ENCODE measurements at regions not wholly inside any gene's neighbourhood (a gene's known extent, or its start where the extent isn't known, plus 50 kb on each side); places are given as distances from the start of the nearest gene placed in this dataset.

DNA sequence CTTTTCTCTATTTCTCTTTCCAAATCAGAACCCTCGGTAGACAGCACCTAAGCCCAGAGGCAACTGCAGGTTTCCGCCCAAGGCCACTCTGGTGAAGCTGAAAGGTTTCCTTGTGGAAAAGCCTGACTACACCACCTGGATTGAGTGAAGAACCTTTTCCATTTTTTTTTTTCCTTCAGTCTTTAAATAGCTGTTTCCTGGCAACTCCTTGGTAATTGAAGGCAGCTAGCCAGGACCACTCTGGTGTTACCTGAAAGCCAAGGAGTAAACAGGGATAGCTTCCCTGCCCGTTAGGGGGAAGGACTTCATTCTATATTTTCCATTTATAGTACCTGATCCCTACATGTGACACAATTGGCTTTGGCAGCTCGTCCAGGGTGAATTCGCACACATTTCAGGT lies 1238.4 kb downstream of the GRIK2 start:
- TF ChIP-seq ZNF671 (CRISPR knock-in tag; IDR thresholded peaks at IDR 0.05) (no peak), FOXK1 (CRISPR knock-in tag; IDR thresholded peaks at IDR 0.05) (no peak), EMX1 (CRISPR knock-in tag; IDR thresholded peaks at IDR 0.05) (no peak), NR1H2 (CRISPR knock-in tag; IDR thresholded peaks at IDR 0.05) (no peak), ZNF138 (CRISPR knock-in tag; conservative IDR thresholded peaks at IDR 0.05) (no peak), NR3C1 (CRISPR knock-in tag; conservative IDR thresholded peaks at IDR 0.05; ENCODE audit: low read depth) (no peak), MXD4 (CRISPR knock-in tag; IDR thresholded peaks at IDR 0.05; ENCODE audit: borderline replicate concordance) (no peak), TP53 (CRISPR knock-in tag; IDR thresholded peaks at IDR 0.05) (no peak), SP1 (CRISPR knock-in tag; conservative IDR thresholded peaks at IDR 0.05) (no peak), GABPB1 (CRISPR knock-in tag; IDR thresholded peaks at IDR 0.05) (no peak), NFATC4 (CRISPR knock-in tag; IDR thresholded peaks at IDR 0.05) (no peak)
- TF ChIP-seq, protein P1, sequence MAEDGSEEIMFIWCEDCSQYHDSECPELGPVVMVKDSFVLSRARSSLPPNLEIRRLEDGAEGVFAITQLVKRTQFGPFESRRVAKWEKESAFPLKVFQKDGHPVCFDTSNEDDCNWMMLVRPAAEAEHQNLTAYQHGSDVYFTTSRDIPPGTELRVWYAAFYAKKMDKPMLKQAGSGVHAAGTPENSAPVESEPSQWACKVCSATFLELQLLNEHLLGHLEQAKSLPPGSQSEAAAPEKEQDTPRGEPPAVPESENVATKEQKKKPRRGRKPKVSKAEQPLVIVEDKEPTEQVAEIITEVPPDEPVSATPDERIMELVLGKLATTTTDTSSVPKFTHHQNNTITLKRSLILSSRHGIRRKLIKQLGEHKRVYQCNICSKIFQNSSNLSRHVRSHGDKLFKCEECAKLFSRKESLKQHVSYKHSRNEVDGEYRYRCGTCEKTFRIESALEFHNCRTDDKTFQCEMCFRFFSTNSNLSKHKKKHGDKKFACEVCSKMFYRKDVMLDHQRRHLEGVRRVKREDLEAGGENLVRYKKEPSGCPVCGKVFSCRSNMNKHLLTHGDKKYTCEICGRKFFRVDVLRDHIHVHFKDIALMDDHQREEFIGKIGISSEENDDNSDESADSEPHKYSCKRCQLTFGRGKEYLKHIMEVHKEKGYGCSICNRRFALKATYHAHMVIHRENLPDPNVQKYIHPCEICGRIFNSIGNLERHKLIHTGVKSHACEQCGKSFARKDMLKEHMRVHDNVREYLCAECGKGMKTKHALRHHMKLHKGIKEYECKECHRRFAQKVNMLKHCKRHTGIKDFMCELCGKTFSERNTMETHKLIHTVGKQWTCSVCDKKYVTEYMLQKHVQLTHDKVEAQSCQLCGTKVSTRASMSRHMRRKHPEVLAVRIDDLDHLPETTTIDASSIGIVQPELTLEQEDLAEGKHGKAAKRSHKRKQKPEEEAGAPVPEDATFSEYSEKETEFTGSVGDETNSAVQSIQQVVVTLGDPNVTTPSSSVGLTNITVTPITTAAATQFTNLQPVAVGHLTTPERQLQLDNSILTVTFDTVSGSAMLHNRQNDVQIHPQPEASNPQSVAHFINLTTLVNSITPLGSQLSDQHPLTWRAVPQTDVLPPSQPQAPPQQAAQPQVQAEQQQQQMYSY (CRISPR knock-in tag; IDR thresholded peaks at IDR 0.05), result no peak
- TF ChIP-seq, protein P2, sequence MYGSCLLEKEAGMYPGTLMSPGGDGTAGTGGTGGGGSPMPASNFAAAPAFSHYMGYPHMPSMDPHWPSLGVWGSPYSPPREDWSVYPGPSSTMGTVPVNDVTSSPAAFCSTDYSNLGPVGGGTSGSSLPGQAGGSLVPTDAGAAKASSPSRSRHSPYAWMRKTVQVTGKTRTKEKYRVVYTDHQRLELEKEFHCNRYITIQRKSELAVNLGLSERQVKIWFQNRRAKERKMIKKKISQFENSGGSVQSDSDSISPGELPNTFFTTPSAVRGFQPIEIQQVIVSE (CRISPR knock-in tag; IDR thresholded peaks at IDR 0.05; ENCODE audit: borderline replicate concordance), result no peak
- TF ChIP-seq, protein P3, sequence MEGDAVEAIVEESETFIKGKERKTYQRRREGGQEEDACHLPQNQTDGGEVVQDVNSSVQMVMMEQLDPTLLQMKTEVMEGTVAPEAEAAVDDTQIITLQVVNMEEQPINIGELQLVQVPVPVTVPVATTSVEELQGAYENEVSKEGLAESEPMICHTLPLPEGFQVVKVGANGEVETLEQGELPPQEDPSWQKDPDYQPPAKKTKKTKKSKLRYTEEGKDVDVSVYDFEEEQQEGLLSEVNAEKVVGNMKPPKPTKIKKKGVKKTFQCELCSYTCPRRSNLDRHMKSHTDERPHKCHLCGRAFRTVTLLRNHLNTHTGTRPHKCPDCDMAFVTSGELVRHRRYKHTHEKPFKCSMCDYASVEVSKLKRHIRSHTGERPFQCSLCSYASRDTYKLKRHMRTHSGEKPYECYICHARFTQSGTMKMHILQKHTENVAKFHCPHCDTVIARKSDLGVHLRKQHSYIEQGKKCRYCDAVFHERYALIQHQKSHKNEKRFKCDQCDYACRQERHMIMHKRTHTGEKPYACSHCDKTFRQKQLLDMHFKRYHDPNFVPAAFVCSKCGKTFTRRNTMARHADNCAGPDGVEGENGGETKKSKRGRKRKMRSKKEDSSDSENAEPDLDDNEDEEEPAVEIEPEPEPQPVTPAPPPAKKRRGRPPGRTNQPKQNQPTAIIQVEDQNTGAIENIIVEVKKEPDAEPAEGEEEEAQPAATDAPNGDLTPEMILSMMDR (IDR thresholded peaks at IDR 0.05), result no peak
- TF ChIP-seq, protein P4, sequence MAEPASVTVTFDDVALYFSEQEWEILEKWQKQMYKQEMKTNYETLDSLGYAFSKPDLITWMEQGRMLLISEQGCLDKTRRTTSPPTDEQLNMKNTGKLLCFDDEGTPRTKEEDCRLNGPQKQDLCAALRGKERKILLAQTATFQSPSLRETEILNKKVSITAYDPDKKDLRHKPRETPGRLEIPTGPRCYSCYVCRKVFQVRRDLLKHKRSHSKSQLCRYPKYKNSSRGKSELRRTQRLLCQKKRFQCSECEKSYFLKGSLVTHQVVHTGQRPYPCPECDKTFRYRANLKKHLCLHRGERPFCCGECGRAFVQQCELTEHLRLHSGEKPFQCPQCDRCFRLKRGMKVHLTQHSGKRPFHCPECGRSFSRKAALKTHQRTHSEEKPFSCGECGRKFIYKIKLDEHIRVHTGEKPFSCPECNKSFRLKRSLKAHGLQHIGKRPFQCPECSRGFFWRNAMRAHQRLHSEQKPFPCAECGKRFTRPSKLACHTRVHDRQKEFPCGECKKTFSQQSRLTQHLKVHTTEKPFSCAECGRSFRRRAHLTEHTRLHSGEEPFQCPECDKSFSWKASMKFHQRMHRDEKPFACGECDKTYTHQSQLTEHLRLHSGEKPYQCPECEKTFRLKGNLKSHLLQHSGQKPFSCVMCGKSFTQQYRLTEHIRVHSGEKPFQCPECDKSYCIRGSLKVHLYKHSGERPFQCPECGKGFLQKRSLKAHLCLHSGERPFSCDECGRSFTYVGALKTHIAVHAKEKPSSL (CRISPR knock-in tag; conservative IDR thresholded peaks at IDR 0.05), result no peak
- no peaks in the 10 kb centered on the region for H3K4me1 Mint-ChIP-seq
- ChIA-PET POLR2A (no interaction called here), CTCF (no interaction called here)
- no peak overlapping the region for H3K4me3 Mint-ChIP-seq
- H3K27ac Mint-ChIP-seq, result no peak overlapping the region
- no peaks in the 10 kb centered on the region for H3K27me3 Mint-ChIP-seq (ENCODE audit: low read depth)
- no peak for ATAC-seq
- DNase-seq (ENCODE audit: low spot score), result no peak
- peaks cover 12% of the 10 kb centered on the region for H3K9me3 Mint-ChIP-seq
- peaks cover 5% of the 10 kb centered on the region for H3K36me3 Mint-ChIP-seq

DNA sequence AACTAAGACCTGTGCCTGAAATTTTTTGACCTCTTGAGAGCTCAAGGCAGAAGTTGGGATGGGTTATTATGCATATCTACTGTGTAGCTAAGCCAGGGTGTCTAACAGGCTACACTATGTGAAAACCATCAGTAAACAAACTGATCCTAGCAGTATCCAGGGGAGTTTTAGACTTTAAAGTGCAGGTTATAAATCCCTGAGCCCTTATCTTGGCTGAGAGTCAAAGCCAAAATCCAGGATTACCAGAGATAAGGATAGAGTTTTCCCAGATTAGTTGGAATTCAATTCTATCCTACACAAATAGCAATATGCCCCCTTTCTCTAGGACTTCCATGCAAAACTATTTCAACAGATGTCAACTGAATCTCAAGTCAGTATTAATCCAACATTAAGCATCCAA lies 1229.7 kb downstream of the GRIK2 start:
- Mint-ChIP-seq H3K27me3 (ENCODE audit: low read depth) (no peaks in the 10 kb centered on the region), H3K9me3 (no peaks in the 10 kb centered on the region), H3K36me3 (no peaks in the 10 kb centered on the region), H3K4me3 (no peak overlapping the region), H3K4me1 (no peaks in the 10 kb centered on the region), H3K27ac (no peak overlapping the region)
- ChIA-PET POLR2A (no interaction called here), CTCF (no interaction called here)
- DNase-seq (ENCODE audit: low spot score) (no peak), ATAC-seq (no peak)
- TF ChIP-seq ZBTB21 (CRISPR knock-in tag; IDR thresholded peaks at IDR 0.05; ENCODE audit: borderline replicate concordance) (no peak), KAT7 (CRISPR knock-in tag; IDR thresholded peaks at IDR 0.05; ENCODE audit: borderline replicate concordance) (no peak), FOXP1 (CRISPR knock-in tag; IDR thresholded peaks at IDR 0.05; ENCODE audit: borderline replicate concordance) (no peak)
- TF ChIP-seq, protein P5, sequence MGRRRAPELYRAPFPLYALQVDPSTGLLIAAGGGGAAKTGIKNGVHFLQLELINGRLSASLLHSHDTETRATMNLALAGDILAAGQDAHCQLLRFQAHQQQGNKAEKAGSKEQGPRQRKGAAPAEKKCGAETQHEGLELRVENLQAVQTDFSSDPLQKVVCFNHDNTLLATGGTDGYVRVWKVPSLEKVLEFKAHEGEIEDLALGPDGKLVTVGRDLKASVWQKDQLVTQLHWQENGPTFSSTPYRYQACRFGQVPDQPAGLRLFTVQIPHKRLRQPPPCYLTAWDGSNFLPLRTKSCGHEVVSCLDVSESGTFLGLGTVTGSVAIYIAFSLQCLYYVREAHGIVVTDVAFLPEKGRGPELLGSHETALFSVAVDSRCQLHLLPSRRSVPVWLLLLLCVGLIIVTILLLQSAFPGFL (CRISPR knock-in tag; IDR thresholded peaks at IDR 0.05; ENCODE audit: borderline replicate concordance), result no peak
- TF ChIP-seq, protein P6, sequence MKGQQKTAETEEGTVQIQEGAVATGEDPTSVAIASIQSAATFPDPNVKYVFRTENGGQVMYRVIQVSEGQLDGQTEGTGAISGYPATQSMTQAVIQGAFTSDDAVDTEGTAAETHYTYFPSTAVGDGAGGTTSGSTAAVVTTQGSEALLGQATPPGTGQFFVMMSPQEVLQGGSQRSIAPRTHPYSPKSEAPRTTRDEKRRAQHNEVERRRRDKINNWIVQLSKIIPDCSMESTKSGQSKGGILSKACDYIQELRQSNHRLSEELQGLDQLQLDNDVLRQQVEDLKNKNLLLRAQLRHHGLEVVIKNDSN (CRISPR knock-in tag; IDR thresholded peaks at IDR 0.05), result no peak
- TF ChIP-seq, protein P7, sequence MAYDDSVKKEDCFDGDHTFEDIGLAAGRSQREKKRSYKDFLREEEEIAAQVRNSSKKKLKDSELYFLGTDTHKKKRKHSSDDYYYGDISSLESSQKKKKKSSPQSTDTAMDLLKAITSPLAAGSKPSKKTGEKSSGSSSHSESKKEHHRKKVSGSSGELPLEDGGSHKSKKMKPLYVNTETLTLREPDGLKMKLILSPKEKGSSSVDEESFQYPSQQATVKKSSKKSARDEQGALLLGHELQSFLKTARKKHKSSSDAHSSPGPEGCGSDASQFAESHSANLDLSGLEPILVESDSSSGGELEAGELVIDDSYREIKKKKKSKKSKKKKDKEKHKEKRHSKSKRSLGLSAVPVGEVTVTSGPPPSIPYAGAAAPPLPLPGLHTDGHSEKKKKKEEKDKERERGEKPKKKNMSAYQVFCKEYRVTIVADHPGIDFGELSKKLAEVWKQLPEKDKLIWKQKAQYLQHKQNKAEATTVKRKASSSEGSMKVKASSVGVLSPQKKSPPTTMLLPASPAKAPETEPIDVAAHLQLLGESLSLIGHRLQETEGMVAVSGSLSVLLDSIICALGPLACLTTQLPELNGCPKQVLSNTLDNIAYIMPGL (CRISPR knock-in tag; IDR thresholded peaks at IDR 0.05), result no peak
- TF ChIP-seq, protein P8, sequence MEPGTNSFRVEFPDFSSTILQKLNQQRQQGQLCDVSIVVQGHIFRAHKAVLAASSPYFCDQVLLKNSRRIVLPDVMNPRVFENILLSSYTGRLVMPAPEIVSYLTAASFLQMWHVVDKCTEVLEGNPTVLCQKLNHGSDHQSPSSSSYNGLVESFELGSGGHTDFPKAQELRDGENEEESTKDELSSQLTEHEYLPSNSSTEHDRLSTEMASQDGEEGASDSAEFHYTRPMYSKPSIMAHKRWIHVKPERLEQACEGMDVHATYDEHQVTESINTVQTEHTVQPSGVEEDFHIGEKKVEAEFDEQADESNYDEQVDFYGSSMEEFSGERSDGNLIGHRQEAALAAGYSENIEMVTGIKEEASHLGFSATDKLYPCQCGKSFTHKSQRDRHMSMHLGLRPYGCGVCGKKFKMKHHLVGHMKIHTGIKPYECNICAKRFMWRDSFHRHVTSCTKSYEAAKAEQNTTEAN (CRISPR knock-in tag; IDR thresholded peaks at IDR 0.05), result no peak

Measured in WTC11 (cell line).